GM12878 (cell line): ENCODE measurements at regions not wholly inside any gene's neighbourhood (a gene's known extent, or its start where the extent isn't known, plus 50 kb on each side); places are given as distances from the start of the nearest gene placed in this dataset.

Source experiments
- ATAC-seq: fragments of 200-7000 bp; cut with Tn5 transposase; 3 replicates; pipeline ENCODE4 v1.9.1; 2020; ENCODE audit warnings: mild to moderate bottlenecking, moderate library complexity
- BruUV-seq: library from RNA; stranded (reverse); fragments of 400-500 nt; replicated peaks from 2 replicates; lab custom pipeline; 2021; lab: Mats Ljungman, UMichigan
- CTCF ChIA-PET: fragments of 300-600 bp; sonication (Branson Sonifier 250); formaldehyde crosslinking; extraction: SDS; loops from one replicate; lab custom pipeline; 2021; ENCODE audit warnings: inconsistent platforms; lab: Yijun Ruan, JAX
- POLR2A ChIA-PET: fragments of 350-600 bp; formaldehyde crosslinking; extraction: SDS; loops from one replicate; lab custom pipeline; 2021; ENCODE audit warnings: inconsistent platforms; lab: Charles Lee
- RAD21 ChIA-PET: fragments of 300-600 bp; sonication (Branson Sonifier 250); formaldehyde crosslinking; loops from one replicate; lab custom pipeline; 2023; ENCODE audit warnings: antibody characterized with exemption; ENCODE audit not compliant: unreplicated experiment; lab: Charles Lee
- SMC1A ChIA-PET: fragments of 300-600 bp; sonication (Branson Sonifier 250); formaldehyde crosslinking; loops from one replicate; lab custom pipeline; 2023; ENCODE audit not compliant: unreplicated experiment, uncharacterized antibody; lab: Charles Lee
- DNase-seq: peaks from one replicate; pipeline ENCODE4 v3.0.0-alpha.2; 2011; ENCODE audit warnings: low read depth, low spot score
- FAIRE-seq: peaks from 3 replicates; lab custom pipeline; 2011; peaks lifted over from hg19 to GRCh38; lab: Jason Lieb, UNC
- H2AFZ ChIP-seq: 2 replicates; pipeline ENCODE4 v1.6.0; 2011; ENCODE audit warnings: low read depth, low read length, control low read depth; ENCODE audit not compliant: control insufficient read depth
- H3K27ac ChIP-seq: 2 replicates; pipeline ENCODE4 v1.5.1; 2011; ENCODE audit warnings: control low read depth; ENCODE audit not compliant: control insufficient read depth, insufficient read depth
- H3K27me3 ChIP-seq, 2 experiments: replicated peaks in 1 of 2; 2 replicates each; pipeline versions ENCODE4 v1.6.0 to v1.6.1; 2011; ENCODE audit warnings: low read length in 1 of 2; ENCODE audit not compliant: control insufficient read depth in 2 of 2, insufficient read depth in 2 of 2
- H3K36me3 ChIP-seq, 2 experiments: 2 replicates each; pipeline ENCODE4 v1.5.1; 2011; ENCODE audit warnings: low read length in 1 of 2; ENCODE audit not compliant: control insufficient read depth in 2 of 2, insufficient read depth in 2 of 2
- H3K4me1 ChIP-seq: 2 replicates; pipeline ENCODE4 v1.6.1; 2011; ENCODE audit warnings: mild to moderate bottlenecking, low read length, moderate library complexity, mixed read lengths; ENCODE audit not compliant: control insufficient read depth, insufficient read depth
- H3K4me2 ChIP-seq: 2 replicates; pipeline ENCODE4 v1.6.0; 2011; ENCODE audit warnings: control low read depth; ENCODE audit not compliant: control insufficient read depth, insufficient read depth
- H3K4me3 ChIP-seq: fragments of 200-600 bp; sonication (generic); 2 replicates; pipeline ENCODE4 v1.5.1; 2016
- H3K79me2 ChIP-seq: 2 replicates; pipeline ENCODE4 v1.6.0; 2011; ENCODE audit warnings: low read length; ENCODE audit not compliant: control insufficient read depth, insufficient read depth
- H3K9ac ChIP-seq: 2 replicates; pipeline ENCODE4 v1.8.0; 2011; ENCODE audit warnings: low read length, control low read depth, mixed read lengths; ENCODE audit not compliant: control insufficient read depth, insufficient read depth
- H3K9me3 ChIP-seq: replicated peaks from 3 replicates; pipeline ENCODE4 v1.5.1; 2011; ENCODE audit warnings: mild to moderate bottlenecking, low read length; ENCODE audit not compliant: control insufficient read depth, insufficient read depth
- H4K20me1 ChIP-seq: 2 replicates; pipeline ENCODE4 v1.6.0; 2011; ENCODE audit not compliant: control insufficient read depth, insufficient read depth
- CHD2 ChIP-seq: IDR thresholded peaks from 2 replicates; pipeline ENCODE4 v1.6.1; 2011; ENCODE audit warnings: low read depth, low read length, improper control_type of control experiment, borderline replicate concordance
- GATAD2B ChIP-seq: fragments of 450-650 bp; conservative IDR thresholded peaks from 2 replicates; pipeline ENCODE4 v1.6.1; 2017; ENCODE audit warnings: low read depth, mild to moderate bottlenecking, moderate library complexity
- KAT2A ChIP-seq: conservative IDR thresholded peaks from 2 replicates; pipeline ENCODE4 v1.6.1; 2011; ENCODE audit warnings: low read depth, low read length; ENCODE audit not compliant: control insufficient read depth
- MTA3 ChIP-seq: IDR thresholded peaks from 2 replicates; pipeline ENCODE4 v1.6.1; 2012; ENCODE audit warnings: low read length, inconsistent platforms, borderline replicate concordance
- RELA ChIP-seq: fragments of 450-650 bp; IDR thresholded peaks from 2 replicates; pipeline ENCODE4 v1.8.0; 2014; ENCODE audit warnings: borderline replicate concordance; ENCODE audit not compliant: partially characterized antibody
- SUPT20H ChIP-seq: IDR thresholded peaks from 2 replicates; pipeline ENCODE4 v1.6.1; 2011; ENCODE audit warnings: low read depth, mild to moderate bottlenecking, low read length, moderate library complexity, borderline replicate concordance; ENCODE audit not compliant: control insufficient read depth
- TBL1XR1 ChIP-seq: IDR thresholded peaks from 2 replicates; pipeline ENCODE4 v1.6.1; 2012; ENCODE audit warnings: low read depth, low read length, improper control_type of control experiment
- TCF12 ChIP-seq: IDR thresholded peaks from 2 replicates; pipeline ENCODE4 v1.6.1; 2011; ENCODE audit warnings: low read depth, mild to moderate bottlenecking, low read length
- WGBS: methylation state at CpG from one replicate; pipeline ENCODE4 v1.1.6; 2016; ENCODE audit warnings: low lambda C conversion rate; ENCODE audit not compliant: insufficient replicate concordance, insufficient coverage; ENCODE audit errors: missing lambda C conversion rate; 5-methylcytosine and 5-hydroxymethylcytosine counted together
- in situ Hi-C: fragments of 300-500 bp; cut with MboI; formaldehyde crosslinking; loops from 9 replicates; pipeline ENCODE4 v1.14.3; 2018; ENCODE audit warnings: mixed read lengths
- intact Hi-C: fragments of 100-400 bp; cut with micrococcal nuclease; formaldehyde crosslinking; loops from one replicate; pipeline ENCODE4 v1.14.2; 2022; ENCODE audit not compliant: unreplicated experiment

DNA sequence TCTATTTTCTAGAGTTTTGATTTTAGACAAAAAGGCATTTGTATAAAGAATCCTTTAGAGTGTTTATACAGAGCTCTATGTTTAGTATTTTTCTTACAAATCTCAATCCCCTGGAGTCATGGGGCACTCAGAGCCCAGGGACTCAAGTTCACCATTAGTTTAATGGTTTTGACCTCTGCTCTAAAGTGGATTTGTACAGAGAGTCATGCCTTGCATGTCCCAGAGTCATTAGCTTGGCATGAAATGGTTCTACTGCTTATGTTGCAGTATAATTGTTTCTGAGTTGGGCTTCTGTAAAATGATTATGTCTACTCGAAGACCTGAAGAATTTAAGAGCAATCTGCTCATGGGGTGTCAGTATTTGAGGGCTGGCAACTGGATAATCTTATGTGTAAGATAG lies 406.2 kb downstream of the DLEU7 start:
- Histone ChIP-seq H3K9ac (no peak overlapping the region), H3K4me1 (no peaks in the 10 kb centered on the region), H3K36me3 (no peaks in the 10 kb centered on the region), H3K27me3 (no peaks in the 10 kb centered on the region), H3K79me2 (no peaks in the 10 kb centered on the region), H3K4me3 (no peak overlapping the region), H3K4me2 (no peak overlapping the region), H4K20me1 (no peaks in the 10 kb centered on the region), H3K27ac (no peak overlapping the region), H2AFZ (no peak overlapping the region), H3K9me3 (no peaks in the 10 kb centered on the region)
- no TSS peak for BruUV-seq
- DNase-seq = no peak
- 0% methylated on average over 1 of the region's 1 CpG for WGBS
- in situ Hi-C loops = no loop called here
- CTCF ChIA-PET = no interaction called here
- no peak for TF ChIP-seq TBL1XR1
- TF ChIP-seq TCF12 = no peak
- no peak for TF ChIP-seq RELA
- TF ChIP-seq GATAD2B = no peak
- no peak for TF ChIP-seq SUPT20H
- no peak for TF ChIP-seq MTA3
- no peak for TF ChIP-seq CHD2
- intact Hi-C loops = no loop called here
- FAIRE-seq = no peak
- ATAC-seq = no peak
- RAD21 ChIA-PET = no interaction called here
- POLR2A ChIA-PET = no interaction called here
- SMC1A ChIA-PET = interaction anchor here (0.8 kb wide), 1 partner anchor 10 kb away, joined by 3 read pairs; no protein-coding TSS in a partner anchor

DNA sequence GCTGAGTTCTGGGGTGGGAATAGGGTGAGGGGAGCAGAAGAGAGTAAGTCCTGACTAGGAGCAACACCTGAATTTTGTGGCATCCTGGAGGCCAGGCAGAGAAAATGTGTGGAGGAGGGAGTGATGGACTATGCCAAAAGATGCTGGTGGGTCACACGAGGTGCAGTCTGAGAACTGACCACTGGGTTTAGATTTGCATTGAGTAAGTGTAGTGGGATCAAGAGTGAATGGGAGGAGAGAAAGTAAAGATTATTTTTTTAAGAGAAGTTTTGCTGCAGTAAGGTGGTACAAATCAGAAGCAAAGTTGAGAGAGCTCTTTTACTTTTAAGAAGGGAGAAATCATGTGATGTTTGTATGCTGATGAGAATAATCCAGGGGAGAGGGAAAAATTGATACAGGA lies 405.1 kb downstream of the DLEU7 start:
- SMC1A ChIA-PET = no interaction called here
- H3K4me1 ChIP-seq = no peaks in the 10 kb centered on the region
- no TSS peak for BruUV-seq
- H3K27me3 ChIP-seq = no peaks in the 10 kb centered on the region
- H3K9ac ChIP-seq = no peak overlapping the region
- WGBS = 0% methylated on average over 1 of the region's 1 CpG
- no peak overlapping the region for H3K4me2 ChIP-seq
- RAD21 ChIA-PET = no interaction called here
- no peaks in the 10 kb centered on the region for H4K20me1 ChIP-seq
- CTCF ChIA-PET = no interaction called here
- no peak for DNase-seq
- intact Hi-C loops = no loop called here
- H3K27ac ChIP-seq = no peak overlapping the region
- no peaks in the 10 kb centered on the region for H3K36me3 ChIP-seq
- POLR2A ChIA-PET = no interaction called here
- H2AFZ ChIP-seq = no peak overlapping the region
- no peak overlapping the region for H3K4me3 ChIP-seq
- H3K79me2 ChIP-seq = no peaks in the 10 kb centered on the region
- H3K9me3 ChIP-seq = no peaks in the 10 kb centered on the region
- ATAC-seq = no peak
- in situ Hi-C loops = no loop called here
- FAIRE-seq = no peak
- no peak for TF ChIP-seq GATAD2B
- TF ChIP-seq KAT2A = no peak
- TF ChIP-seq, all 136 proteins: peak for 0
